A204.1 (cell line): ENCODE measurements at regions not wholly inside any gene's neighbourhood (a gene's known extent, or its start where the extent isn't known, plus 50 kb on each side); places are given as distances from the start of the nearest gene placed in this dataset.

Experiments
- FAIRE-seq: peaks from 2 replicates; lab custom pipeline; 2012; peaks lifted over from hg19 to GRCh38; lab: Jason Lieb, UNC

- FAIRE-seq, result no peak
Observed at GRCh38 chr21:31498985-31499384, 154.9 kb upstream of the TIAM1 start.

- FAIRE-seq, result no peak
Observed at GRCh38 chr21:31497914-31498313, 153.9 kb upstream of the TIAM1 start.

GRCh38 chr21:31493350-31493880, 149.4 kb upstream of the TIAM1 start:
- no peak for FAIRE-seq

GRCh38 chr21:31491617-31492016, 147.6 kb upstream of the TIAM1 start:
- FAIRE-seq, result no peak

- FAIRE-seq, result no peak
Observed at GRCh38 chr21:31490443-31490842, 146.4 kb upstream of the TIAM1 start.

GRCh38 chr21:31489726-31490125, 145.7 kb upstream of the TIAM1 start:
- no peak for FAIRE-seq

GRCh38 chr21:31489014-31489413, 145.0 kb upstream of the TIAM1 start:
- FAIRE-seq, result no peak

GRCh38 chr21:31484219-31484618, 140.2 kb upstream of the TIAM1 start:
- no peak for FAIRE-seq

GRCh38 chr21:31483146-31483545, 139.1 kb upstream of the TIAM1 start:
- FAIRE-seq, result no peak

GRCh38 chr21:31482460-31482859, 138.4 kb upstream of the TIAM1 start:
- no peak for FAIRE-seq

- no peak for FAIRE-seq
Observed at GRCh38 chr21:31480228-31480627, 136.2 kb upstream of the TIAM1 start.

GRCh38 chr21:31479714-31480113, 135.7 kb upstream of the TIAM1 start:
- no peak for FAIRE-seq

GRCh38 chr21:31479222-31479621, 135.2 kb upstream of the TIAM1 start:
- FAIRE-seq, result no peak

GRCh38 chr21:31476263-31477022, 132.4 kb upstream of the TIAM1 start:
- no peak for FAIRE-seq

GRCh38 chr21:31475223-31475622, 131.2 kb upstream of the TIAM1 start:
- no peak for FAIRE-seq

- FAIRE-seq, result no peak
Observed at GRCh38 chr21:31473685-31474345, 129.8 kb upstream of the TIAM1 start.

- no peak for FAIRE-seq
Observed at GRCh38 chr21:31471865-31472264, 127.8 kb upstream of the TIAM1 start.

- no peak for FAIRE-seq
Observed at GRCh38 chr21:31470896-31471694, 127.0 kb upstream of the TIAM1 start.

GRCh38 chr21:31460980-31461379, 116.9 kb upstream of the TIAM1 start:
- FAIRE-seq, result no peak

- FAIRE-seq, result no peak
Observed at GRCh38 chr21:31459457-31459856, 115.4 kb upstream of the TIAM1 start.

- FAIRE-seq, result no peak
Observed at GRCh38 chr21:31457675-31458074, 113.6 kb upstream of the TIAM1 start.

- no peak for FAIRE-seq
Observed at GRCh38 chr21:31456201-31456600, 112.1 kb upstream of the TIAM1 start.

GRCh38 chr21:31455506-31455905, 111.4 kb upstream of the TIAM1 start:
- no peak for FAIRE-seq
